H1 (cell line): ENCODE measurements at regions not wholly inside any gene's neighbourhood (a gene's known extent, or its start where the extent isn't known, plus 50 kb on each side); places are given as distances from the start of the nearest gene placed in this dataset.

ENCODE experiments used
- CTCF ChIA-PET: fragments of 300-600 bp; sonication (Branson Sonifier 250); formaldehyde crosslinking; loops from one replicate; lab custom pipeline; 2021; ENCODE audit not compliant: partially characterized antibody; lab: Charles Lee
- POLR2A ChIA-PET: fragments of 300-600 bp; sonication (Branson Sonifier 250); formaldehyde crosslinking; loops from one replicate; lab custom pipeline; 2021; ENCODE audit warnings: inconsistent platforms; ENCODE audit not compliant: partially characterized antibody; lab: Charles Lee
- DNase-seq, 2 experiments: peaks; one replicate each; pipeline versions ENCODE4 v3.0.0 to v3.0.0-alpha.2; 2010 to 2022; ENCODE audit warnings: low spot score in 2 of 2, low read depth in 1 of 2, mixed read lengths in 1 of 2
- FAIRE-seq: peaks from 2 replicates; lab custom pipeline; 2011; peaks lifted over from hg19 to GRCh38; lab: Jason Lieb, UNC
- H2AFZ ChIP-seq: 2 replicates; pipeline ENCODE4 v1.8.1; 2012; ENCODE audit warnings: low read length, inconsistent platforms
- H2AK5ac ChIP-seq: 2 replicates; pipeline ENCODE4 v1.6.1; 2013; ENCODE audit warnings: low read depth, low read length
- H2BK120ac ChIP-seq: replicated peaks from 2 replicates; pipeline ENCODE3; 2013; ENCODE audit warnings: low read depth, low read length, inconsistent platforms
- H2BK12ac ChIP-seq: 2 replicates; pipeline ENCODE4 v1.6.1; 2013; ENCODE audit warnings: low read depth, low read length
- H2BK15ac ChIP-seq: 2 replicates; pipeline ENCODE4 v1.6.1; 2013; ENCODE audit warnings: low read length
- H2BK20ac ChIP-seq: 2 replicates; pipeline ENCODE4 v1.6.1; 2013; ENCODE audit warnings: low read length
- H2BK5ac ChIP-seq: 2 replicates; pipeline ENCODE4 v1.6.1; 2013; ENCODE audit warnings: low read depth, low read length
- H3K14ac ChIP-seq: 2 replicates; pipeline ENCODE4 v1.6.1; 2013; ENCODE audit warnings: inconsistent platforms; ENCODE audit not compliant: insufficient read length
- H3K18ac ChIP-seq: 2 replicates; pipeline ENCODE4 v1.6.1; 2013; ENCODE audit warnings: low read length; ENCODE audit errors: extremely low read depth
- H3K23ac ChIP-seq: 2 replicates; pipeline ENCODE4 v1.6.1; 2013; ENCODE audit warnings: inconsistent platforms; ENCODE audit not compliant: insufficient read length
- H3K23me2 ChIP-seq: 2 replicates; pipeline ENCODE4 v1.6.1; 2013; ENCODE audit warnings: low read depth, low read length
- H3K27ac ChIP-seq: 2 replicates; pipeline ENCODE4 v1.6.1; 2011; ENCODE audit warnings: low read depth, low read length, inconsistent platforms
- H3K27me3 ChIP-seq, 4 experiments: replicated peaks in 1 of 4; 1 replicate in 1 of 4; 2 replicates in 3 of 4; pipeline versions ENCODE4 v1.6.1 to v1.8.1; 2011 to 2013; ENCODE audit warnings: low read length in 3 of 4, mild to moderate bottlenecking in 3 of 4, inconsistent platforms in 2 of 4, mixed read lengths in 2 of 4, moderate library complexity in 1 of 4; ENCODE audit not compliant: control insufficient read depth in 3 of 4, insufficient read depth in 3 of 4; ENCODE audit errors: extremely low read depth in 1 of 4
- H3K36me3 ChIP-seq, 4 experiments: 2 replicates each; pipeline versions ENCODE4 v1.6.1 to v1.8.1; 2011 to 2013; ENCODE audit warnings: mild to moderate bottlenecking in 4 of 4, low read length in 3 of 4, moderate library complexity in 2 of 4, control low read depth in 1 of 4, inconsistent platforms in 1 of 4; ENCODE audit not compliant: insufficient read depth in 4 of 4, control insufficient read depth in 2 of 4
- H3K4ac ChIP-seq: replicated peaks from 2 replicates; pipeline ENCODE3; 2013; ENCODE audit warnings: low read length, low read depth, mixed read lengths, inconsistent platforms; ENCODE audit not compliant: insufficient read length
- H3K4me1 ChIP-seq, 4 experiments: replicated peaks in 1 of 4; 1 replicate in 1 of 4; 2 replicates in 3 of 4; pipeline versions ENCODE4 v1.6.1 to v1.8.1; 2011 to 2013; ENCODE audit warnings: low read length in 3 of 4, inconsistent platforms in 2 of 4, mixed read lengths in 1 of 4; ENCODE audit not compliant: insufficient read depth in 4 of 4, control insufficient read depth in 3 of 4
- H3K4me2 ChIP-seq, 2 experiments: 2 replicates each; pipeline versions ENCODE4 v1.6.1 to v1.8.1; 2011 to 2013; ENCODE audit warnings: low read depth in 2 of 2, low read length in 2 of 2, control low read depth in 1 of 2, inconsistent platforms in 1 of 2, mild to moderate bottlenecking in 1 of 2; ENCODE audit not compliant: insufficient read depth in 1 of 2
- H3K4me3 ChIP-seq, 4 experiments: fragments of 200-600, 300-600 bp in 1 of 4; sonication (generic), shearing (Covaris generic), sonication (Bioruptor Twin) in 1 of 4; 2 replicates each; pipeline versions ENCODE4 v1.5.1 to v1.8.1; 2011 to 2016; ENCODE audit warnings: low read length in 4 of 4, low read depth in 3 of 4, control low read depth in 2 of 4, inconsistent platforms in 2 of 4, mild to moderate bottlenecking in 2 of 4, mixed read lengths in 1 of 4, moderate library complexity in 1 of 4; ENCODE audit not compliant: insufficient read depth in 2 of 4; ENCODE audit errors: extremely low read depth in 1 of 4
- H3K56ac ChIP-seq: replicated peaks from 2 replicates; pipeline ENCODE3; 2013; ENCODE audit warnings: low read depth, mild to moderate bottlenecking, mixed read lengths, low read length, inconsistent platforms; ENCODE audit not compliant: insufficient read length
- H3K79me1 ChIP-seq: 2 replicates; pipeline ENCODE4 v1.6.1; 2013; ENCODE audit warnings: low read depth, low read length, control low read depth
- H3K79me2 ChIP-seq, 2 experiments: 2 replicates each; pipeline versions ENCODE4 v1.6.1 to v1.8.1; 2012 to 2013; ENCODE audit warnings: low read length in 2 of 2, mild to moderate bottlenecking in 2 of 2, inconsistent platforms in 1 of 2; ENCODE audit not compliant: insufficient read depth in 2 of 2, control insufficient read depth in 1 of 2
- H3K9ac ChIP-seq, 4 experiments: replicated peaks in 1 of 4; 1 replicate in 1 of 4; 2 replicates in 3 of 4; pipeline versions ENCODE4 v1.6.1 to v1.8.1; 2011 to 2013; ENCODE audit warnings: low read depth in 3 of 4, low read length in 3 of 4, control low read depth in 2 of 4, mild to moderate bottlenecking in 2 of 4, moderate library complexity in 2 of 4, inconsistent platforms in 1 of 4; ENCODE audit errors: extremely low read depth in 1 of 4
- H3K9me3 ChIP-seq, 2 experiments: 2 replicates each; pipeline versions ENCODE4 v1.6.1 to v1.8.1; 2012 to 2013; ENCODE audit warnings: mild to moderate bottlenecking in 2 of 2, moderate library complexity in 2 of 2, control low read depth in 1 of 2, inconsistent platforms in 1 of 2, low read depth in 1 of 2, low read length in 1 of 2, mixed read lengths in 1 of 2; ENCODE audit not compliant: insufficient read depth in 2 of 2
- H4K20me1 ChIP-seq, 2 experiments: replicated peaks in 1 of 2; 2 replicates each; pipeline versions ENCODE3 to v1.8.1; 2011 to 2013; ENCODE audit warnings: inconsistent platforms in 2 of 2, low read length in 2 of 2, mild to moderate bottlenecking in 1 of 2; ENCODE audit not compliant: insufficient read depth in 2 of 2, control insufficient read depth in 1 of 2
- H4K5ac ChIP-seq: 2 replicates; pipeline ENCODE4 v1.6.1; 2013; ENCODE audit warnings: low read length, low read depth, mixed read lengths, inconsistent platforms; ENCODE audit not compliant: insufficient read length
- H4K8ac ChIP-seq: 2 replicates; pipeline ENCODE4 v1.8.0; 2013; ENCODE audit warnings: mild to moderate bottlenecking, moderate library complexity, low read length, inconsistent platforms; ENCODE audit not compliant: insufficient read depth; ENCODE audit errors: extremely low read depth
- H4K91ac ChIP-seq: replicated peaks from 2 replicates; pipeline ENCODE3; 2013; ENCODE audit warnings: low read length, mixed read lengths, inconsistent platforms; ENCODE audit not compliant: insufficient read length
- BRCA1 ChIP-seq: IDR thresholded peaks from 2 replicates; pipeline ENCODE4 v1.6.1; 2012; ENCODE audit warnings: low read depth, low read length, improper control_type of control experiment
- CBX5 ChIP-seq: fragments of 300-800, 300-1000 bp; sonication (generic); IDR thresholded peaks from 2 replicates; pipeline ENCODE4 v1.7.1; 2016; ENCODE audit warnings: antibody characterized with exemption, low read length, low read depth
- EGR1 ChIP-seq: IDR thresholded peaks from 2 replicates; pipeline ENCODE4 v1.6.1; 2011; ENCODE audit warnings: low read depth, low read length, borderline replicate concordance
- HDAC6 ChIP-seq: IDR thresholded peaks from one replicate; pipeline ENCODE4 v1.7.1; 2012; ENCODE audit warnings: low read depth, mild to moderate bottlenecking, inconsistent platforms, low read length, moderate library complexity
- MAFK ChIP-seq: IDR thresholded peaks from 2 replicates; pipeline ENCODE4 v1.6.1; 2012; ENCODE audit warnings: low read depth, mild to moderate bottlenecking, improper control_type of control experiment, low read length
- NANOG ChIP-seq: IDR thresholded peaks from 2 replicates; pipeline ENCODE4 v1.6.1; 2011; ENCODE audit warnings: low read length, low read depth, mild to moderate bottlenecking, inconsistent platforms; ENCODE audit not compliant: insufficient read depth, poor library complexity, severe bottlenecking
- RNF2 ChIP-seq: fragments of 200-900, 300-1000 bp; sonication (generic); IDR thresholded peaks from 2 replicates; pipeline ENCODE4 v1.7.1; 2016; ENCODE audit warnings: borderline replicate concordance, low read depth, mild to moderate bottlenecking, antibody characterized with exemption, low read length; ENCODE audit not compliant: poor library complexity, severe bottlenecking; ENCODE audit errors: missing control alignments
- SP4 ChIP-seq: IDR thresholded peaks from 2 replicates; pipeline ENCODE4 v1.6.1; 2012; ENCODE audit warnings: low read length, inconsistent platforms
- TAF7 ChIP-seq: optimal IDR thresholded peaks from 2 replicates; pipeline ENCODE3; 2011; ENCODE audit warnings: low read depth, mild to moderate bottlenecking, inconsistent platforms, low read length, moderate library complexity, borderline replicate concordance
- WGBS, 2 experiments: shearing (Covaris generic) in 1 of 2; methylation state at CpG; one replicate each; pipeline versions ENCODE4 v1.1.6 to v1.1.7; 2013 to 2015; ENCODE audit warnings: low lambda C conversion rate in 2 of 2, mixed read lengths in 2 of 2, inconsistent platforms in 1 of 2, low coverage in 1 of 2, missing lambda C conversion rate in 1 of 2; ENCODE audit not compliant: insufficient replicate concordance in 2 of 2, insufficient coverage in 1 of 2, insufficient read length in 1 of 2; ENCODE audit errors: extremely low coverage in 1 of 2, missing lambda C conversion rate in 1 of 2; 5-methylcytosine and 5-hydroxymethylcytosine counted together
- TF ChIP-seq, protein P1 (sequence below): IDR thresholded peaks from 2 replicates; pipeline ENCODE4 v1.6.1; 2011; ENCODE audit warnings: low read length, improper control_type of control experiment

DNA sequence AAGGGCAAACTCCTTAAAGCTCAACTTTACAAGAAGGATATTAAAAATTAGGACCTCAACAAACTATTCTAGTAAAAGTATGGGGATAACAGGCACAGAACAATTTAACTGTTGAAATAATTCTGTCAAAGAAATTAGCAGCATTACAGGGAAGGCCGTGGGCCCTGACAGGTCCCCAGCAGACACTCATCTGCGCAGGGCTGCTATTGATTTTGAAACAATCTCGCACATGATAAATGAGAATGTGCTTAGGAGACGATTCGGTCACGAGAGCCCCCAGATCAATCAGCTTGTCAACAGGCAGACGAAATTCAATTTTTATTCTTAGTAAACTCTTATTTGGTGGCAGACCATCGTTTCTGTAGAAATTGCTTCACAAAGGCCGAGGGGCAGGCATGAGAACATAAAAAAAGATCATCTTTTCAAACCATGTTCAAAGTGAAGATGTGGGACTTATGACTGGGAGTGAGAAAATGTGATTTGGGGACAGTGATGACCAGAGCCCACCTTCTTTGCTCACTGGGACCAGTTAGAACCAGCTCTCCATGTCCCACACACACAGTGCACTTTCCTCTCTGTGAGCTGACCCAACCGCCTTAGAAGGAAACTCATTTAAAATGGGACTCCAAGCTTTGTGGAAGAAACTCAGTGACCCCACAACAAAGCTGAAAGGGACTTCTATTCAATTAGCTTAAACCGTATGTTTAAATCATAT, 654.5 kb downstream of the TOX3 start:
- ChIA-PET CTCF (no interaction called here), POLR2A (no interaction called here)
- Histone ChIP-seq H3K56ac (no peak overlapping the region), H3K4ac (no peak overlapping the region), H3K9me3 (no peaks in the 10 kb centered on the region), H3K23me2 (no peaks in the 10 kb centered on the region), H2BK20ac (no peak overlapping the region), H3K9ac (no peak overlapping the region), H4K5ac (no peak overlapping the region), H3K36me3 (no peaks in the 10 kb centered on the region), H4K20me1 (no peaks in the 10 kb centered on the region), H4K91ac (no peak overlapping the region), H3K79me1 (no peaks in the 10 kb centered on the region), H3K79me2 (no peaks in the 10 kb centered on the region), H3K23ac (no peak overlapping the region), H2BK120ac (no peak overlapping the region), H2AK5ac (no peak overlapping the region), H3K4me3 (no peak overlapping the region), H4K8ac (no peak overlapping the region), H3K4me2 (no peak overlapping the region), H3K18ac (no peak overlapping the region), H2BK12ac (no peak overlapping the region), H2BK15ac (no peak overlapping the region), H2BK5ac (no peak overlapping the region), H2AFZ (peak overlapping the region; percentile 80; the same call in 1 of the 2 replicates), H3K27ac (no peak overlapping the region), H3K27me3 (no peaks in the 10 kb centered on the region), H3K4me1 (peaks cover 0 to 4% (median under 1%) of the 10 kb centered on the region in 4 experiments; a peak in 2 of 7 replicates), H3K14ac (no peak overlapping the region)
- 84% methylated on average over 11 of the region's 11 CpGs; no CpG with 5 or more reads in 1 of the 2 experiments for WGBS, 2 experiments
- DNase-seq (no peak), FAIRE-seq (no peak)
- TF ChIP-seq TAF7 (no peak), SP4 (no peak), RNF2 (no peak), MAFK (no peak), CBX5 (no peak), HDAC6 (no peak), BRCA1 (no peak), NANOG (no peak), EGR1 (no peak)
- TF ChIP-seq, protein P1, sequence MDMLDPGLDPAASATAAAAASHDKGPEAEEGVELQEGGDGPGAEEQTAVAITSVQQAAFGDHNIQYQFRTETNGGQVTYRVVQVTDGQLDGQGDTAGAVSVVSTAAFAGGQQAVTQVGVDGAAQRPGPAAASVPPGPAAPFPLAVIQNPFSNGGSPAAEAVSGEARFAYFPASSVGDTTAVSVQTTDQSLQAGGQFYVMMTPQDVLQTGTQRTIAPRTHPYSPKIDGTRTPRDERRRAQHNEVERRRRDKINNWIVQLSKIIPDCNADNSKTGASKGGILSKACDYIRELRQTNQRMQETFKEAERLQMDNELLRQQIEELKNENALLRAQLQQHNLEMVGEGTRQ, result no peak
